ENCODE measurements at regions not wholly inside any gene's neighbourhood (a gene's known extent, or its start where the extent isn't known, plus 50 kb on each side); places are given as distances from the start of the nearest gene placed in this dataset.

GRCh38 chr14:51533160-51533559, 118.5 kb upstream of the FRMD6 start:
- H3K27ac ChIP-seq, result no peak overlapping the region
- 64 to 73% (median 71%) methylated on average over 2 of the region's 2 CpGs for WGBS, 5 donors
- H3K4me1 ChIP-seq, result peaks cover 0 to 6% (median 3%) of the 10 kb centered on the region in 4 donors
- peaks cover 0 to 6% (median 2%) of the 10 kb centered on the region in 4 donors for H3K9me3 ChIP-seq
- no peaks in the 10 kb centered on the region for H3K36me3 ChIP-seq
- intact Hi-C loops (cut with DNase I; ENCODE audit: low total_unique reads), result no loop called here
- TF ChIP-seq CTCF (IDR thresholded peaks at IDR 0.05), result no peak
- no peak for TF ChIP-seq POLR2A (IDR thresholded peaks at IDR 0.05)
- TF ChIP-seq POLR2AphosphoS5 (IDR thresholded peaks at IDR 0.05), result no peak
- no peak for TF ChIP-seq EP300 (IDR thresholded peaks at IDR 0.05)
- H3K27me3 ChIP-seq, result no peaks in the 10 kb centered on the region
- no peak overlapping the region for H3K4me3 ChIP-seq
- DNase-seq, result no peak

GRCh38 chr14:51533872-51534553, 117.7 kb upstream of the FRMD6 start:
- Histone ChIP-seq H3K4me3 (no peak overlapping the region), H3K36me3 (no peaks in the 10 kb centered on the region), H3K9me3 (peaks cover 0 to 6% (median 2%) of the 10 kb centered on the region in 4 donors), H3K27me3 (no peaks in the 10 kb centered on the region), H3K4me1 (peaks cover 0 to 6% (median 3%) of the 10 kb centered on the region in 4 donors), H3K27ac (no peak overlapping the region)
- WGBS, 5 donors, result 51 to 79% (median 58%) methylated on average over 3 of the region's 3 CpGs
- intact Hi-C loops (cut with DNase I; ENCODE audit: low total_unique reads), result no loop called here
- no peak for TF ChIP-seq POLR2A (IDR thresholded peaks at IDR 0.05)
- TF ChIP-seq POLR2AphosphoS5 (IDR thresholded peaks at IDR 0.05), result no peak
- no peak for TF ChIP-seq CTCF (IDR thresholded peaks at IDR 0.05)
- no peak for TF ChIP-seq EP300 (IDR thresholded peaks at IDR 0.05)
- DNase-seq, result no peak

GRCh38 chr14:51534610-51535011, 117.1 kb upstream of the FRMD6 start:
- Histone ChIP-seq H3K27ac (no peak overlapping the region), H3K36me3 (no peaks in the 10 kb centered on the region), H3K9me3 (peaks cover 0 to 6% (median 2%) of the 10 kb centered on the region in 4 donors), H3K4me1 (peaks cover 0 to 6% (median 3%) of the 10 kb centered on the region in 4 donors), H3K4me3 (no peak overlapping the region), H3K27me3 (no peaks in the 10 kb centered on the region)
- 18 to 49% (median 29%) methylated on average over 4 of the region's 4 CpGs for WGBS, 5 donors
- DNase-seq, result peak in 1 of 2 donors; percentile 47
- no peak for TF ChIP-seq CTCF (IDR thresholded peaks at IDR 0.05)
- intact Hi-C loops (cut with DNase I; ENCODE audit: low total_unique reads), result no loop called here

GRCh38 chr14:51535443-51536044, 116.2 kb upstream of the FRMD6 start:
- H3K27ac ChIP-seq, result no peak overlapping the region
- H3K36me3 ChIP-seq, result no peaks in the 10 kb centered on the region
- whole genome bisulfite sequencing, 5 donors, result 77 to 88% (median 84%) methylated on average over 2 of the region's 2 CpGs
- TF ChIP-seq POLR2AphosphoS5 (IDR thresholded peaks at IDR 0.05) (no peak), EP300 (IDR thresholded peaks at IDR 0.05) (no peak), CTCF (IDR thresholded peaks at IDR 0.05) (no peak), POLR2A (IDR thresholded peaks at IDR 0.05) (no peak)
- H3K27me3 ChIP-seq, result no peaks in the 10 kb centered on the region
- DNase-seq, result no peak
- peaks cover 0 to 6% (median 3%) of the 10 kb centered on the region in 4 donors for H3K4me1 ChIP-seq
- intact Hi-C loops (cut with DNase I; ENCODE audit: low total_unique reads), result no loop called here
- peaks cover 0 to 6% (median 2%) of the 10 kb centered on the region in 4 donors for H3K9me3 ChIP-seq
- H3K4me3 ChIP-seq, result no peak overlapping the region
